ENCODE measurements at regions not wholly inside any gene's neighbourhood (a gene's known extent, or its start where the extent isn't known, plus 50 kb on each side); places are given as distances from the start of the nearest gene placed in this dataset.
A peak's percentile ranks its signal among the peaks of the same experiment; 100 is the strongest.

DNA sequence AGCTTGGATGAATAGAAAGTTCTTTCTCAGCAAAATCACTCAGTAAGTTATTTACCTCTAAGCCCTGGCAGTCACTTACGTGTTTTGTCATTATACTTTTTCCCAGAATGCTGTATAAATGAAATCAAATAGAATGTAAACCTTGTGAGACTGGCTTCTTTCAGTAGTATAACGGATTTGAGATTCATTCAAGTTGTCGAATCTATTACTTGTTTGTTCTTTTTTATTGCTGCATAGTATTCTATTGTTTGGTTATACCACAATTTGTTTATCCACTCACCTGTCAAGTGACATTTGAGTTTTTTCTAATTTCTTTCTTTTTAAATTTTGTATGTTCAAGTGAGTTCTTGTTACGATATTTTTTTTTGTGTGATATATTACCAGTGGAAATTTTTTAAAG is 381.6 kb downstream of the EDEM1 start:
- no peak for DNase-seq
- WGBS, 2 donors: 96 to 97% methylated on average over 4 of the region's 4 CpGs

DNA sequence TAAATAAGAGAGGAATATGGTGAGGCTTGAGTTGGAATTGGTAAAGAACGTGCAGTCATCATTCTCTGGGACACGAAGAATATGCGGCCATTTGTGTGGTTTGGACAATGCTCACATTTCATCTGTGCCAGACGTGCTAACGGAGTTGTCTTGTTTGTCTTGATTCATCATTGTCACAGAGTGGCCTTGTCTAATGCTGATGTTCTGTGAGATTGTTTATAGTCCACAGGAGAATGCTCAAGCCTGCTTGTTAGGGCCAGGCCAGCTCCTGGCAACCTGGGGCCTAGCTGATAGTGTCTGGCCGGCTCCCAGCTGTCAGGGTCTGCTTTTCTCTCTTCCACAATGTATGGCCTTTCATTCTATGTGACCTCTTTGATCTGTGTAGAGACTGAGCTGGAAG is 384.7 kb downstream of the EDEM1 start:
- no peaks in the 10 kb centered on the region for H3K27me3 ChIP-seq
- no peaks in the 10 kb centered on the region for H3K4me1 ChIP-seq
- no peaks in the 10 kb centered on the region for H3K9me3 ChIP-seq
- no peak overlapping the region for H3K4me3 ChIP-seq
- DNase-seq: no peak
- 82% methylated on average over 6 of the region's 6 CpGs for WGBS, 2 donors
- no peak overlapping the region for H3K27ac ChIP-seq
- no peaks in the 10 kb centered on the region for H3K36me3 ChIP-seq (ENCODE audit: low read depth, missing control alignments)
- intact Hi-C loops (cut with DNase I; ENCODE audit: low total_unique reads): no loop called here
- TF ChIP-seq POLR2A (IDR thresholded peaks at IDR 0.05): no peak
- TF ChIP-seq, protein P1, sequence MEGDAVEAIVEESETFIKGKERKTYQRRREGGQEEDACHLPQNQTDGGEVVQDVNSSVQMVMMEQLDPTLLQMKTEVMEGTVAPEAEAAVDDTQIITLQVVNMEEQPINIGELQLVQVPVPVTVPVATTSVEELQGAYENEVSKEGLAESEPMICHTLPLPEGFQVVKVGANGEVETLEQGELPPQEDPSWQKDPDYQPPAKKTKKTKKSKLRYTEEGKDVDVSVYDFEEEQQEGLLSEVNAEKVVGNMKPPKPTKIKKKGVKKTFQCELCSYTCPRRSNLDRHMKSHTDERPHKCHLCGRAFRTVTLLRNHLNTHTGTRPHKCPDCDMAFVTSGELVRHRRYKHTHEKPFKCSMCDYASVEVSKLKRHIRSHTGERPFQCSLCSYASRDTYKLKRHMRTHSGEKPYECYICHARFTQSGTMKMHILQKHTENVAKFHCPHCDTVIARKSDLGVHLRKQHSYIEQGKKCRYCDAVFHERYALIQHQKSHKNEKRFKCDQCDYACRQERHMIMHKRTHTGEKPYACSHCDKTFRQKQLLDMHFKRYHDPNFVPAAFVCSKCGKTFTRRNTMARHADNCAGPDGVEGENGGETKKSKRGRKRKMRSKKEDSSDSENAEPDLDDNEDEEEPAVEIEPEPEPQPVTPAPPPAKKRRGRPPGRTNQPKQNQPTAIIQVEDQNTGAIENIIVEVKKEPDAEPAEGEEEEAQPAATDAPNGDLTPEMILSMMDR (IDR thresholded peaks at IDR 0.05): no peak

More for the DNA sequence above, 381.6 kb downstream of the EDEM1 start:
- TF ChIP-seq, protein P1 (IDR thresholded peaks at IDR 0.05): no peak
- no peak for TF ChIP-seq POLR2A (IDR thresholded peaks at IDR 0.05)
- no peaks in the 10 kb centered on the region for H3K36me3 ChIP-seq (ENCODE audit: low read depth, missing control alignments)
- no peak overlapping the region for H3K4me3 ChIP-seq
- H3K4me1 ChIP-seq: peaks cover 5% of the 10 kb centered on the region
- H3K9me3 ChIP-seq: no peaks in the 10 kb centered on the region
- intact Hi-C loops (cut with DNase I; ENCODE audit: low total_unique reads): no loop called here
- H3K27me3 ChIP-seq: no peaks in the 10 kb centered on the region
- H3K27ac ChIP-seq: no peak overlapping the region

DNA sequence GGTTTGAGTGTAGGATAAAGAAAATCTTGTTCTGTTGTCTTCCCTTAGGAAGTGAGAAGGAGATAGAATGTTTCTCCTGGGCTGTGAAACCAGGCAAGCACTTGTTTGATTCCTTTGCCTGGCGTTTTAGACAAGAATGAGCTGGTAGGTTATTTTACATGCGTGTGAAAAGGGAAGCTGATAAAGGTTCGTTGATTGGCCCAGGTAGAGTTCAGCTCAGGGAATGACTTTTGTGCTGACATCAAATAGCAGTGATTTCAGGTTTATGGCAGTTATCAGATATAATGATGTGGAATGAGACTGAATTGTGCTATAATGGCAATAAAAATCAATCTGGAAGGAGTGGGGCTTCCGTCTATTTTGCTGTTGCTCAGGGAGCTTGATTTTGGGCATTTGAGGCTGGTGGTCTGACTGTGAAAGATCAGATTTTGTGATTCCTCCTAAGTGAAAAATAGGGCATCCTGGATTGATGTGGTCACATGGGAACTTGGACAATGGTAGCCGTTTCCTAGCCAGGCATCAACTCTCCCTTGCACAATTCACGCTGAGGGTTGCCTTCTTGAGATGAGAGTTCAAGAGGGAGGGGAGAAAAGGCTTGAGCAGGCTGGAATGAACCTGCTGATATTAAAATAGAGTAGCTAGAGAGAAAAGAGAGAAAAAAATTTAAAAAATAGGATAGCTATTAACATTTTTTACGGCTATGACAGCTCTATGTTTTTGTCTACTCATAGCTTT is 388.9 kb downstream of the EDEM1 start:
- no peaks in the 10 kb centered on the region for H3K27me3 ChIP-seq
- no peak overlapping the region for H3K27ac ChIP-seq
- no peaks in the 10 kb centered on the region for H3K4me1 ChIP-seq
- no peaks in the 10 kb centered on the region for H3K36me3 ChIP-seq (ENCODE audit: low read depth, missing control alignments)
- 65 to 76% methylated on average over 7 of the region's 7 CpGs for WGBS, 2 donors
- intact Hi-C loops (cut with DNase I; ENCODE audit: low total_unique reads): no loop called here
- H3K4me3 ChIP-seq: no peak overlapping the region
- TF ChIP-seq, protein P1 (IDR thresholded peaks at IDR 0.05): no peak
- peak; percentile 27 for DNase-seq
- H3K9me3 ChIP-seq: no peaks in the 10 kb centered on the region

GRCh38 chr3:5579139-5579602 is 391.7 kb downstream of the EDEM1 start:
- DNase-seq: no peak
- TF ChIP-seq, protein P1 (IDR thresholded peaks at IDR 0.05): no peak
- no peak for TF ChIP-seq POLR2A (IDR thresholded peaks at IDR 0.05)
- H3K36me3 ChIP-seq (ENCODE audit: low read depth, missing control alignments): no peaks in the 10 kb centered on the region
- H3K27ac ChIP-seq: no peak overlapping the region
- H3K4me3 ChIP-seq: no peak overlapping the region
- no peaks in the 10 kb centered on the region for H3K4me1 ChIP-seq
- intact Hi-C loops (cut with DNase I; ENCODE audit: low total_unique reads): no loop called here
- H3K9me3 ChIP-seq: no peaks in the 10 kb centered on the region
- H3K27me3 ChIP-seq: no peaks in the 10 kb centered on the region
- 51 to 69% methylated on average over 2 of the region's 2 CpGs for WGBS, 2 donors

DNA sequence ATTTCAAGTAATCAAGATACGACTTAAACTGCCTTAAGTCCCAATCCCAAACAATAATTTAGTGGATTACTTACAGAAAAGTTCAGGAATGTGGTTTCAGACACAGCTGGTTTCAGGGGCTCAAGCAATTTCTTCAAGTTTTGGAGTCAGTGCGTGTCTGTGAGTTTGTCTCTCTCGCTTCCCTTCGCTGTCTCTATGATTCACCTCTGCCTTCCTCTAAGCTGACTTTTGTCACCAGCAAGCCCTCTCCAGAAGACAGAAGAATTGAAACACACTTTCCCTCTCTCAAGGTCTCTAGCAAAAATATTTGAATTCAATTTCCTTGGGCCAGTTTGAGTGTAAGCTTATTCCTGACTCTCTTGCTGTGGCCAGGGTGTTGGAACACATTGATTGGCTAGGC is 392.4 kb downstream of the EDEM1 start:
- intact Hi-C loops (cut with DNase I; ENCODE audit: low total_unique reads): no loop called here
- WGBS, 2 donors: 88 to 92% methylated on average over 4 of the region's 4 CpGs
- Histone ChIP-seq H3K9me3 (no peaks in the 10 kb centered on the region), H3K27me3 (no peaks in the 10 kb centered on the region), H3K27ac (no peak overlapping the region), H3K36me3 (ENCODE audit: low read depth, missing control alignments) (no peaks in the 10 kb centered on the region), H3K4me1 (no peaks in the 10 kb centered on the region), H3K4me3 (no peak overlapping the region)
- DNase-seq: no peak
- TF ChIP-seq POLR2A (IDR thresholded peaks at IDR 0.05): no peak
- TF ChIP-seq, protein P1 (IDR thresholded peaks at IDR 0.05): no peak

Measured in testis (tissue), 2 donors.